LNCaP clone FGC (cell line): ENCODE measurements at regions not wholly inside any gene's neighbourhood (a gene's known extent, or its start where the extent isn't known, plus 50 kb on each side); places are given as distances from the start of the nearest gene placed in this dataset.

Experiments
- DNase-seq: peaks from one replicate; pipeline ENCODE4 v3.0.0-alpha.2; 2011; ENCODE audit warnings: low read depth
- H3K4me3 ChIP-seq: 2 replicates; pipeline ENCODE4 v1.5.1; 2011; ENCODE audit warnings: mild to moderate bottlenecking, low read depth, low read length, control low read depth
- TF ChIP-seq, protein P1 (sequence below): IDR thresholded peaks from 2 replicates; pipeline ENCODE4 v1.5.1; 2012; ENCODE audit warnings: mild to moderate bottlenecking; ENCODE audit not compliant: control insufficient read depth, insufficient read depth; ENCODE audit errors: extremely low read depth

DNA sequence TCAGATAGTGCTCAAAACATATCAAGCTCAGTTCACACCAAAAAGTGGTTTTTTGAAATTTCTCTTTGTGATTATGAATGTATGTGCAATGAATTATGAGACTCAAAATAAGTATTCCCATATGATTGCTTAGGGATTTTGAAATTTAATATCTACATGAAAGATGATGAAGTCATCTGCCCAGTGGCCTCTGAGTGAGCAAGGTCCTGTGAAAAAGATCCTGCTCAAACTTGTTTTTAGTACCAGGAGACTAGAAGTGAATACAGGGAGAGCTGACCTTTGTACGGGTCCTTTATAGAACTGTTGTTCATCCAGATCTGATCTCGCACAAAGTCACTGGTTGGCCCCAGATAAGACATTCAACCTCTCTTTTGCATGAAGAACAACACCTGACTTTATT is 151.9 kb upstream of the MAF start:
- DNase-seq, result no peak
- no peak overlapping the region for H3K4me3 ChIP-seq
- TF ChIP-seq, protein P1, sequence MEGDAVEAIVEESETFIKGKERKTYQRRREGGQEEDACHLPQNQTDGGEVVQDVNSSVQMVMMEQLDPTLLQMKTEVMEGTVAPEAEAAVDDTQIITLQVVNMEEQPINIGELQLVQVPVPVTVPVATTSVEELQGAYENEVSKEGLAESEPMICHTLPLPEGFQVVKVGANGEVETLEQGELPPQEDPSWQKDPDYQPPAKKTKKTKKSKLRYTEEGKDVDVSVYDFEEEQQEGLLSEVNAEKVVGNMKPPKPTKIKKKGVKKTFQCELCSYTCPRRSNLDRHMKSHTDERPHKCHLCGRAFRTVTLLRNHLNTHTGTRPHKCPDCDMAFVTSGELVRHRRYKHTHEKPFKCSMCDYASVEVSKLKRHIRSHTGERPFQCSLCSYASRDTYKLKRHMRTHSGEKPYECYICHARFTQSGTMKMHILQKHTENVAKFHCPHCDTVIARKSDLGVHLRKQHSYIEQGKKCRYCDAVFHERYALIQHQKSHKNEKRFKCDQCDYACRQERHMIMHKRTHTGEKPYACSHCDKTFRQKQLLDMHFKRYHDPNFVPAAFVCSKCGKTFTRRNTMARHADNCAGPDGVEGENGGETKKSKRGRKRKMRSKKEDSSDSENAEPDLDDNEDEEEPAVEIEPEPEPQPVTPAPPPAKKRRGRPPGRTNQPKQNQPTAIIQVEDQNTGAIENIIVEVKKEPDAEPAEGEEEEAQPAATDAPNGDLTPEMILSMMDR, result no peak

DNA sequence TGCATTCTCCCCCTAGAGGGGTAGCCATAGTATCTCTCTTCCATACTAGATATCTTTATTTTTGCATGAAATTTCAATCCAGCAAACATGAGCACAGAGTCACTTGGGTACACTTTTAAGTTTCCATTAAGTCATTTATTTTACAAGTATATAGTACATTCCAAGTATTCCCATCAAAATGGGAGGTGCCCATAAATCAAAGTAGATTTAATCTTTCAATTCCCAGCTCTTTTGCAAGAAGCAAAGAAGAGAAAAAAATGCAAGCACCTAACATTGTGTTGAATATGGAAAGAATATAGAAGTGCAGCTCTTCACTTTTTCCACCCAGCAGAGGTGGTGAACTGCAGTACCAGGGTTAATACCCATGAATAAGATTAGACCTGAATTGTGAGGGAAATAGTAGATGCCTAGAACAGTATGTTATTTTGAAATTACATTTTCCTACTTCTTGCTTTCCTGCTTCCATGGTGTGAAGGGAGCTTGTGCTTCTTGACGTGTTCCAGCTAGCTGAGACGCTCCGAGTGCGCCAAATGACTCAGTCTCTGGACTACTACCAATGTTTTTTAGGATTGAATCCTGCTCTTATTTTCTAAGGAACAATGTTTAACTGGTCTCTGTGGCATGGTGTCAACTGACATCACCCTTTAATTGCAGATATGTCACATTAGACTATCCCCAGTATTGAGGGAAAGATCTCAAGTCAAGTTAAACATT is 151.1 kb upstream of the MAF start:
- TF ChIP-seq, protein P1, result no peak
- DNase-seq, result no peak
- H3K4me3 ChIP-seq, result no peak overlapping the region

DNA sequence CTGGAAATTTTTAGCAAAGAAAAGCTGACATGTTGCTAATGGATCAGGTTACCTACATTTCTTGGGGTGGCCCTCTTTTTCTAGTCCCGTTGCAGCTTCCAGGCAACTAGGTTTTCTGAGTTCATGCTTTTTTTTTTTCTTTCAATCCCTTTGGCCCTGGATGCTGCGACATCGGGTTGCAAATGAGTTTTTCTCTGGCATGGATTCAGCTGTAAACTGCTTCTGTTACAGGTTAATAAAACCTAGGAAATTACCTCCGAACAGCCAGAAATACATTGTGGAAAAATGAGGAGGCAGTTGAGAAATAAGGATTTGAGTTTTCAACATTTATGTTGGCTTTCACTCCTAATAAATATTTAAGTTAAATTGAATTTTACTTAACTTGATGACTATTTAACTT is 149.8 kb upstream of the MAF start:
- TF ChIP-seq, protein P1, result no peak
- H3K4me3 ChIP-seq, result no peak overlapping the region
- no peak for DNase-seq

DNA sequence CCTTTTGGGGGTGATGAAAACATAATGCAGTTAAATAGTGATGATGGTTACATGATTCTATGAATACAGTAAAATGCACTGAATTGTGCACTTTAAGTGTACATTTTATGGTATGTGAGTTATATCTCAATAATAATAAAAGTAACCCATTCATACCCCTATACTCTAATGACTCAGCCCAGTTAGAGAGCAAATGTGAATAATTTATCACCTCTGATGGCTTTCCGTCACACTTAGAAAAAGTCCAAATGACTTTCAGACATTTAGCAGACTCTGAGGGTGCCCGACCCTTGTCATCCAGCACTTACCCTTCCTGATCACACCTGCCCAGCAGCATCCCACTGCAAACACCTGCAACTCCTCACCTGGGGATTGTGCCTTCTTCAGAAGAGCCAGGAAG is 148.1 kb upstream of the MAF start:
- DNase-seq, result no peak
- no peak overlapping the region for H3K4me3 ChIP-seq
- TF ChIP-seq, protein P1, result no peak

DNA sequence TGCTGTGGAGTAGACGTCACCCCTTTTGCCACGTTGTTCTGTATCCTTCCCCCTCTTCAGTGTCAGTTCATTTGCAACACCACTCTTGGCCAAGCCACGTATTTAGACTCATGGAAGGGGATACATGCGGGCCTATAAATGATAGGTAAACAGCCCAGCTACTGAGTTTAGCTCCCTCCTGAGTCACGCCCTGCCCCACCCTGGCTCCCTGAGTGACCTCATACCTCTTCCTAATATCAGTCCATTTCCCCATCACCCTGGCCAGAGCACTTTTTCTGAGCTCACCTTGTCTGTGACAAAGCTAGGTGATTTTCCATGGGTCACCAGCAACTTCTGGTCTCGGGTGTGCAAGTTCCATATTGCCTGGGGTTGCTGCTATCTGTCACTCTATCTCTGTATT is 147.2 kb upstream of the MAF start:
- TF ChIP-seq, protein P1, result no peak

DNA sequence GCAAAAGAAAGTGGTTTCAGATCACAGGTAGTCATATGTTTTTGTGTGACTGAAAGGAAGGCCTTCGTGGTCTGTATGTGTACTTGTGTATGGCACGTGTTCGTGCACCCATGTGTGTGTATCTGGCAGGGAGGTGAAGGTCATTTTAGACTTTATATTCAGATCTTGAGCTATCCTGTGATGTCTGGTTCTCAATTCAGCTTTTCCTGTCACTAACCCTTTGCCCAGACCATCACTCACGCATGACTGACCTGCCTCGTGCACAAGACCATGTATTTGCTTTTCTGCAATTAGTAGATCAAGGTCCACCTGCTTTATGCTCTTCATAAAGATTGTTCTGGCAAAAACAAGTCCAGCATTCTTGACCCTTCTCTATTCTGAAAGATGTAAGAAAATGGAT is 139.7 kb upstream of the MAF start:
- TF ChIP-seq, protein P1, result no peak
- no peak overlapping the region for H3K4me3 ChIP-seq
- no peak for DNase-seq

More for the DNA sequence above, 147.2 kb upstream of the MAF start:
- H3K4me3 ChIP-seq, result no peak overlapping the region
- no peak for DNase-seq

DNA sequence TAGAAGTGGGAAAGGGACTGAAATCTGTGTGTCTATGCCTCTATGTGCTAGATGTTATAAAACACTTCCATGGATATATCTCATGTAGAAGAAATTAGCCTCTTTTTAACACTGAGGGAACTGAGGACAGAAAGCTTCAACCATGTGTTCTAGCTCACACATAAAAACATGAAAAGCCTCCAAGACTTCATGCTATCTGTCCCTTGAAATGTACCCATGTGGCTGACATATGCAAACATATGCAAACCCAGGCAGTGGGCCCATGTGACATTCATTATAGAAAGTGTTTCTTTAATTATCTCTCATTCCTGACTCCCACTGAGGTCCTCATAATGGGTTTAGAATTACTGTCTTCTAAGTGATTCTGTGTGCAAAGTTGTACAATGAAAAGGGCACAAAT is 134.7 kb upstream of the MAF start:
- TF ChIP-seq, protein P1, result no peak

More for the DNA sequence above, 134.7 kb upstream of the MAF start:
- H3K4me3 ChIP-seq, result no peak overlapping the region
- no peak for DNase-seq
